ENCODE measurements at regions not wholly inside any gene's neighbourhood (a gene's known extent, or its start where the extent isn't known, plus 50 kb on each side); places are given as distances from the start of the nearest gene placed in this dataset.
"Not testable (repeated sequence)": the region's sequence is repeated elsewhere in the genome, so short reads cannot be mapped to it uniquely, and the experiment has no call there.

DNA sequence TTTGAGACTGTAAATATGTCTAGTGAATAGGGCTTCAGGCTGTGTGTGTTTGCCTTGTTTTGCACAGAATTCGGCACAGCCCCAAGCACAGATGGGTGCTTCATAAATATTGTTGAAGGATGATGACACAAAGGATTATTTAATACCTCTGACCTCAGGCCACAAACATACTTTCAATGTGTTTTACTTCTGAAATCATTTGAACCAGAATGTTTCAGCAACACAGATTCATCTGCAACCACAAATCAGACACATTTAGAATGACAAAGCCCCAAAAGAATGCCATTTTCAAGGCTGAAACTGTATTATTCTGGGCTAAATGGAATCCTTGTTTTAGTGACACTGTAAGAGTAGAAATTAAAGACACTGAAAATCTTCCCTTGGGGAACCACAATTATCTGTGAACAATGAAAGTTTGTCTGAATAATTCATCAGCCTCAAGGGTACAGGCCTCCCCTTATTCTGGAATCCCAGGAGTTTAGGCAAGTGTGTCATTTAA, 93.7 kb downstream of the FOXD4L6 start:
- H3K27ac Mint-ChIP-seq; intact Hi-C loops (cut with micrococcal nuclease); H3K4me3 Mint-ChIP-seq; H3K4me1 Mint-ChIP-seq (ENCODE audit: low read depth); H3K36me3 Mint-ChIP-seq (ENCODE audit: low read depth); H3K27me3 Mint-ChIP-seq; H3K9me3 Mint-ChIP-seq: not testable (repeated sequence)

DNA sequence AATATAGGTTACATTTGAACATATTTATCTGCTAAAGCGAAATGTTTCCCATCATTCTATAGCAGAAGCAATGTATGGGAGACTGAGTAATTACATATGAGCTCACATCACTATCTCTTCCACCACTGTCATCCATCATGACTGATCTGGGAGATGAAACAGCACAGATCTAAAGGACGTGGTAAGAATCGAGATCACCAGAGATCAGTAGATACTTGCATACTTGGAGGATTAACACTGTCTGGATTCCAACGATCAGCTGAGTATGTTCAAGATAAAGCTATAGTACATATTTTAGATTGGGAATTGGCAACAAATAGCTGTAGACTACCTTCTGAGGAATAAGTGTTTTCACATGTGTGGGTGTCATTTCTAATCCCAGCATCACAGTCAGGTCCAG, 94.6 kb downstream of the FOXD4L6 start:
- H3K9me3 Mint-ChIP-seq; intact Hi-C loops (cut with micrococcal nuclease); H3K4me1 Mint-ChIP-seq (ENCODE audit: low read depth); H3K27ac Mint-ChIP-seq; H3K36me3 Mint-ChIP-seq (ENCODE audit: low read depth); H3K4me3 Mint-ChIP-seq; H3K27me3 Mint-ChIP-seq: not testable (repeated sequence)

DNA sequence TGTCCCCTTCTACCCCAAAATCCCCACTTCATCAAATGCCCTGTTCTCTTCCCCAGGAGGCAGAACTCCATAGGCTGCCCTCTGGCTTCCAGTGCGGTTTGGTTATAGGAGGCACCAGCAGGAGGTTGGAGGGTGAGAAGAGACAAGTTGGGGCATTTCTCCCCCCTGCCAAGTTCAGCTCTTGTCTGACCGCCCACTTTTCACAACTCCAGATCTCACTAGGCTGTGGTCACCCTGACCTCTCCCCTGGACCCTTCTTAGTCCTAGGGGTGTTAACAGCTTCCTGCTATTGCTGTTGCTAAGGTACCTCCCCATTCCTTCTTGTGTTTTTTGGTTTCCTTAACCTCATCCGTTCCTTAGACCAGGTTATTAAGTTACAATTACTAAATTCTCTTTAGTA, 95.1 kb downstream of the FOXD4L6 start:
- H3K27ac Mint-ChIP-seq; H3K4me3 Mint-ChIP-seq; H3K4me1 Mint-ChIP-seq (ENCODE audit: low read depth); H3K27me3 Mint-ChIP-seq; H3K36me3 Mint-ChIP-seq (ENCODE audit: low read depth); intact Hi-C loops (cut with micrococcal nuclease); H3K9me3 Mint-ChIP-seq: not testable (repeated sequence)

DNA sequence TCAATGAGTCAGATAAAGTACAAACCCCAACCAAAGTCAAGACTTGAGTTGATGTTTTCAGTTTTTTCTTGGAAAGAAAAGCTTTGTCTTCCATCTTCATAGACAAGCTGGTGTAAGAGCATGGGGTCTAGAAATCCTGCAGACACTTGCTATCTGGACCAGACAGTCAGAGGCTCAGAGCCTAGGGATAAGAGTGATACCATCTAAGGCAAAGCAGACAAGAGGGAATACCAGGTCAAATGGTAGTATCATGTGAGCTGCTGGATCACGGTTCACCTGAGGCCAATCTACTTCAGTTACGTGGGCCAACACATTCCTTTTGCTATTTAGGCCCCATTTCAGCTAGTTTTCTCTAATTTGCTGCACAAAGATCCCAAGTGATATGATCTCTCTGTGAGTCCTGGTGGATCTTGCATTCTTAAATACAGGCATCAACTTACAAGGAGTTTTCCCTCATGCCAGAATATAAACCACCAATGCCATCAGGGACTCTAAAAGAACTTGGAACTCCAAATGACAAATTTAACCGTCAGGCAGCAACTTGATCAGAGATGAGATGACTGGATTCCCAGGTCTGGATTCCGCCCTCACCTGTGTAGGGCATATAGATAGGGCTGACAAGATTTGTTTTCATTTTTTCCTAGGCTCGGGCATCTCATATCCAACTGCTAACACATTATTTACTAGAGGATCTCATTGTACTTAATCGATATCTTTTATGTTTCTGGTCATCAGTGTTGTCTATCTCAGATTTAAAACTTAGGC, 101.4 kb downstream of the FOXD4L6 start:
- H3K4me3 Mint-ChIP-seq; H3K4me1 Mint-ChIP-seq (ENCODE audit: low read depth); H3K9me3 Mint-ChIP-seq; intact Hi-C loops (cut with micrococcal nuclease); H3K27ac Mint-ChIP-seq; H3K27me3 Mint-ChIP-seq; H3K36me3 Mint-ChIP-seq (ENCODE audit: low read depth): not testable (repeated sequence)

GRCh38 chr9:41022365-41022764, 106.1 kb downstream of the FOXD4L6 start:
- H3K27me3 Mint-ChIP-seq; H3K27ac Mint-ChIP-seq; intact Hi-C loops (cut with micrococcal nuclease); H3K9me3 Mint-ChIP-seq; H3K4me1 Mint-ChIP-seq (ENCODE audit: low read depth); H3K4me3 Mint-ChIP-seq: not testable (repeated sequence)
- H3K36me3 Mint-ChIP-seq (ENCODE audit: low read depth), result peaks cover 12% of the 10 kb centered on the region

- H3K4me1 Mint-ChIP-seq (ENCODE audit: low read depth); H3K4me3 Mint-ChIP-seq; H3K27ac Mint-ChIP-seq; H3K9me3 Mint-ChIP-seq; intact Hi-C loops (cut with micrococcal nuclease); H3K27me3 Mint-ChIP-seq: not testable (repeated sequence)
- peaks cover 29% of the 10 kb centered on the region for H3K36me3 Mint-ChIP-seq (ENCODE audit: low read depth)
These were observed 108.5 kb downstream of the FOXD4L6 start for GRCh38 chr9:41019858-41020562.

- H3K4me1 Mint-ChIP-seq (ENCODE audit: low read depth); H3K9me3 Mint-ChIP-seq; intact Hi-C loops (cut with micrococcal nuclease); H3K27me3 Mint-ChIP-seq; H3K4me3 Mint-ChIP-seq; H3K27ac Mint-ChIP-seq: not testable (repeated sequence)
- peaks cover 39% of the 10 kb centered on the region for H3K36me3 Mint-ChIP-seq (ENCODE audit: low read depth)
These were observed 109.5 kb downstream of the FOXD4L6 start for GRCh38 chr9:41018948-41019347.

GRCh38 chr9:41016699-41017098, 111.8 kb downstream of the FOXD4L6 start:
- intact Hi-C loops (cut with micrococcal nuclease); H3K27me3 Mint-ChIP-seq; H3K4me1 Mint-ChIP-seq (ENCODE audit: low read depth); H3K27ac Mint-ChIP-seq; H3K9me3 Mint-ChIP-seq; H3K4me3 Mint-ChIP-seq: not testable (repeated sequence)
- peaks cover 47% of the 10 kb centered on the region for H3K36me3 Mint-ChIP-seq (ENCODE audit: low read depth)

- H3K9me3 Mint-ChIP-seq; H3K4me3 Mint-ChIP-seq; H3K27ac Mint-ChIP-seq; H3K27me3 Mint-ChIP-seq; intact Hi-C loops (cut with micrococcal nuclease): not testable (repeated sequence)
- Mint-ChIP-seq H3K36me3 (ENCODE audit: low read depth) (peaks cover 63% of the 10 kb centered on the region), H3K4me1 (ENCODE audit: low read depth) (peaks cover 35% of the 10 kb centered on the region)
These were observed 128.4 kb downstream of the FOXD4L6 start for GRCh38 chr9:40999952-41000700.

DNA sequence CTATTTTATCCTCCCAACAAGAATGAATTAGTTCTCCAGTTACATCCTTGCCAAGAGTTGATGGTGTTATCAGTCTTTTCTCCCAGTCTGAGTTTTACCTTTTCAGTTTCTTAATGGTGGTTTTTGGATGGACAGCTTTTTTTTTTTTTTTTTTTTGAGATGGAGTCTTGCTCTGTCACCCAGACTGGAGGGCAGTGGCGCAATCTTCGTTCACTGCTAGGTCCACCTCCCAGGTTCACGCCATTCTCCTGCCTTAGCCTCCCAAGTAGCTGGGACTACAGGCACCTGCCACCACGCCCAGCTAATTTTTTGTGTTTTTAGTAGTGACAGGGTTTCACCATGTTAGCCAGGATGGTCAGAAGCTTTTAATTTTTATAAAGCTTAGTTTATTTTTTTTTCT, 133.0 kb downstream of the FOXD4L6 start:
- Mint-ChIP-seq H3K4me1 (ENCODE audit: low read depth) (peaks cover 38% of the 10 kb centered on the region), H3K36me3 (ENCODE audit: low read depth) (peaks cover 48% of the 10 kb centered on the region)
- H3K27ac Mint-ChIP-seq; H3K27me3 Mint-ChIP-seq; H3K4me3 Mint-ChIP-seq; H3K9me3 Mint-ChIP-seq; intact Hi-C loops (cut with micrococcal nuclease): not testable (repeated sequence)

DNA sequence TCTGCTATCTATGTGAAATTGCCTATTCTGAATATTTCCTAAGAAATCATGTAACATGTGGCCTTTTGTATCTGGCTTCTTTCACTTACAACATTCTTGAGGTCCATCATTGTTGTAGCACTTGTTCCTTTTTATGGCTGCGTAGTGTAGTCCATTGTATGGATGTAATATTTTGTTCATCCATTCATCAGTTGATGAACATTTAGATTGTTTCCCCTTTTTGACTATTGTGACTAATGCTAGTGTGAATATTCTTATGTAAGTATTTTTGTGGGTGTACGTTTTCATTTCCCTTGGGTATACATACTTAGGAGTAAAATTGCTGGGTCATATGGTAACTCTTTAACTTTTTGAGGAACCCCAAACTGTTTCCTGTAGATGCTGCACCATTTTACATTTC, 134.6 kb downstream of the FOXD4L6 start:
- intact Hi-C loops (cut with micrococcal nuclease); H3K27ac Mint-ChIP-seq; H3K27me3 Mint-ChIP-seq; H3K9me3 Mint-ChIP-seq: not testable (repeated sequence)
- peaks cover 34% of the 10 kb centered on the region for H3K36me3 Mint-ChIP-seq (ENCODE audit: low read depth)
- peaks cover 25% of the 10 kb centered on the region for H3K4me1 Mint-ChIP-seq (ENCODE audit: low read depth)
- H3K4me3 Mint-ChIP-seq, result peak overlapping the region; percentile 38

- Mint-ChIP-seq H3K4me1 (ENCODE audit: low read depth) (peaks cover 23% of the 10 kb centered on the region), H3K4me3 (peak overlapping the region; percentile 38), H3K36me3 (ENCODE audit: low read depth) (peaks cover 33% of the 10 kb centered on the region)
- H3K9me3 Mint-ChIP-seq; H3K27ac Mint-ChIP-seq; H3K27me3 Mint-ChIP-seq; intact Hi-C loops (cut with micrococcal nuclease): not testable (repeated sequence)
These were observed 135.1 kb downstream of the FOXD4L6 start for GRCh38 chr9:40993375-40993774.

- peaks cover 27% of the 10 kb centered on the region for H3K36me3 Mint-ChIP-seq (ENCODE audit: low read depth)
- H3K27me3 Mint-ChIP-seq; intact Hi-C loops (cut with micrococcal nuclease); H3K4me3 Mint-ChIP-seq; H3K9me3 Mint-ChIP-seq; H3K27ac Mint-ChIP-seq: not testable (repeated sequence)
- peaks cover 18% of the 10 kb centered on the region for H3K4me1 Mint-ChIP-seq (ENCODE audit: low read depth)
These were observed 136.0 kb downstream of the FOXD4L6 start for GRCh38 chr9:40992472-40992821.

DNA sequence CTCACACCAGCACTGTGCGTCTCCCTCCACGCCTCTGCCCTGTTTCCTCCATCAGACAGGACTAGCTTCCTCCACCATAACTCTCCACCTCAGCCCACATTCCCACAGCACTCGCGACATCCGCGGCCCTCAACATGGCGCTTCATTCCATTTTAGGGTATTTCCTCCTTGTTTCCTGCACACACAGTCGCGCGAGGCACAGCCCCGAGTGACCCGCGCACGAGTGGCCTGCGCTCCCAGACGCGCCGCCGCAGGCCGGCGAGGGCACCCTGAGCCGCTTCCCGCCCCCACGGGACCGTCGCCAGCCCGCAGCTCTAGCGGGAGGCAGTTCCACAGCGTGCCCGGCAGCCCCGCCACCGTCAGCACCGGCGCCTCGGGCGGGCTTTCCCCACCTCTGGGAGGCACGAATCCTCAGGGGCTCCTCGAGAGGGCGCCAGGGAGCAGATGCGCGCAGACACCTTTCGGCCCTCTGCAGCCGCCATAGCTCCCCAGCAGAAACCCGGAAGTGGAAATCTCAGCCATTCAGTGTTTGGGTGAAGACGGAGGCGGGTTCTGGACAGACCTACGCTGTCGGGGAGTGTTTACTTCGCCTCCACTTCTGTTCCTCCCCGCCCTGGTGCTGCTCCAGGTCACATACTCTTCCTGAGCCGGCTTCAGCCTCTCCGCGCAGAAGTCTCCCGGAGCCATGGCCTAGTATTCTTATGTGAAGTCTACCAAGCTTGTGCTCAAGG, 136.6 kb downstream of the FOXD4L6 start:
- H3K27me3 Mint-ChIP-seq; H3K9me3 Mint-ChIP-seq; intact Hi-C loops (cut with micrococcal nuclease); H3K27ac Mint-ChIP-seq; H3K4me3 Mint-ChIP-seq: not testable (repeated sequence)
- Mint-ChIP-seq H3K36me3 (ENCODE audit: low read depth) (peaks cover 22% of the 10 kb centered on the region), H3K4me1 (ENCODE audit: low read depth) (peaks cover 13% of the 10 kb centered on the region)

Data from dendritic cell treated with granulocyte-macrophage colony-stimulating factor and Interleukin-4, amounts not matched to agents 40 ng/mL and 50 ng/mL, for 4 days (primary cell).